ENCODE measurements at regions not wholly inside any gene's neighbourhood (a gene's known extent, or its start where the extent isn't known, plus 50 kb on each side); places are given as distances from the start of the nearest gene placed in this dataset.
"Not testable (repeated sequence)": the region's sequence is repeated elsewhere in the genome, so short reads cannot be mapped to it uniquely, and the experiment has no call there.

DNA sequence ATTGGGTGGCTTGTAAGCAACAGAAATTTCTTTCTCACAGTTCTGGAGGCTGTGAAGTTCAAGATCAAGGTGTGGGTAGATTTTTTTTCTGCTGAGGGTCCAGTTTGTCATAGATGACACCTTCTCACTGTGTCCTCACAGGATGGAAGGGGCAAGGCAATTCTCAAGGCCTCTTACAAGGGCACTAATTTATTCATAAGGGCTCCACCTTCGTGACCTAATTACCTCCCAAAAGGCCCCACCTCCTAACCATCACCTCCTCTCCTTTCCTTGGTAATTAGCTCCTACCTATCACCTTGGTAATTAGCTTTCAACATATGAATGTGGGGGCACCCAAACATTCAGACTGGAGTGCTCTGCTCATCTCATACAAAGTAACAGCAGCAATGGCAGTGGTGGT is 92.3 kb upstream of the CD44 start:
- DNase-seq (ENCODE audit: low spot score), result no peak

GRCh38 chr11:35047179-35047578 is 91.8 kb upstream of the CD44 start:
- no peak for DNase-seq (ENCODE audit: low spot score)

DNA sequence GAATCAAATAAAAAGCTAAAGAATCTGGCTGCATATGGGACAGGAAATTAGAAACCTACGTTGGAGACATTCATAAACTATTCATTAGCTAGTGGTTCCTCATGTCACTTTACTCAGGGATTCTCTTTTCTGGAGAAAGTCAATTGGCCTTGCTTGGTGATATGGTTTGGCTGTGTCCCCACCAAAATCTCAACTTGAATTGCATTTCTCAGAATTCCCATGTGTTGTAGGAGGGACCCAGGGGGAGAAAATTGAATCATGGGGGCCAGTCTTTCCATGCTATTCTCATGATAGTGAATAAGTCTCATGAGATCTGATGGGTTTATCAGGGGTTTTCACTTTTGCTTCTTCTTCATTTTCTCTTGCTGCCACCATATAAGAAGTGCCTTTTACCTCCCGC is 91.2 kb upstream of the CD44 start:
- no peak for DNase-seq (ENCODE audit: low spot score)

DNA sequence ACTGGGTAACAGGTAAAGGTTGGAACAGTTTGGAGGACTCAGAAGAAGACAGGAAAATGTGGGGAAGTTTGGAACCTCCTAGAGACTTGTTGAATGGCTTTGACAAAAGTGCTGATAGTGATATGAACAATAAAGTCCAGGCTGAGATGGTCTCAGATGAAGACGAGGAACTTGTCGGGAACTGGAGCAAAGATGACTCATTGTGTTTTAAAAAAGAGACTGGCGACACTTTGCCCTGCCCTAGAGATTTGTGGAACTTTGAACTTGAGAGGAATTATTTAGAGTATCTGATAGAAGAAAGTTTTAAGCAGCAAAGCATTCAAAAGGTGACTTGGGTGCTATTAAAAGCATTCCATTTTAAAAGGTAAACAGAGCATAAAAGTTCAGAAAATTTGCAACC is 90.6 kb upstream of the CD44 start:
- not testable (repeated sequence) for DNase-seq (ENCODE audit: low spot score)

DNA sequence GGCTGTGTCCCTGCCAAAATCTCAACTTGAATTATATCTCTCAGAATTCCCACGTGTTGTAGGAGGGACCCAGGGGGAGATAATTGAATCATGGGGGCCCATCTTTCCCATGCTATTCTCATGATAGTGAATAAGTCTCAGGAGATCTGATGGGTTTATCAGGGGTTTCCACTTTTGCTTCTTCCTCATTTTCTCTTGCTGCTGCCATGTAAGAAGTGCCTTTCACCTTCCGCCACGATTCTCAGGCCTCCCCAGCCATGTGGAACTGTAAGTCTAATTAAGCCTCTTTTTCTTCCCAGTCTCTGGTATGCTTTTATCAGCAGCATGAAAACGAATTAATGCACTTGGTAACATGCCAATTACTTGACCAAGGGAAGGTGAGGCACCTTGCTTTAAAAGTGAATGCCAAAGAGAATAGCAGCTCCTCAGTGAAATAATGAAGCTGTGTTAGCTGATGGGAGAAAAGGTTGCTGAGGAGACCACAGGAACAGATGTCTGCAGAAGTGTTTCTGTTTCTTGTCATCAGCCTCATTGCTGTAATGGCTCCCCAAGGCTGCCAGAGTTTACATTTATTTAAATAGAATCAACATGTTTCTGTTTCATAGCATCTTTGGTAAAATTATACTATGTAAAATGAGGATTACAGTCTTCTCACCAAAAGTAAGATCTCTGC is 89.0 kb upstream of the CD44 start:
- no peak for DNase-seq (ENCODE audit: low spot score)

DNA sequence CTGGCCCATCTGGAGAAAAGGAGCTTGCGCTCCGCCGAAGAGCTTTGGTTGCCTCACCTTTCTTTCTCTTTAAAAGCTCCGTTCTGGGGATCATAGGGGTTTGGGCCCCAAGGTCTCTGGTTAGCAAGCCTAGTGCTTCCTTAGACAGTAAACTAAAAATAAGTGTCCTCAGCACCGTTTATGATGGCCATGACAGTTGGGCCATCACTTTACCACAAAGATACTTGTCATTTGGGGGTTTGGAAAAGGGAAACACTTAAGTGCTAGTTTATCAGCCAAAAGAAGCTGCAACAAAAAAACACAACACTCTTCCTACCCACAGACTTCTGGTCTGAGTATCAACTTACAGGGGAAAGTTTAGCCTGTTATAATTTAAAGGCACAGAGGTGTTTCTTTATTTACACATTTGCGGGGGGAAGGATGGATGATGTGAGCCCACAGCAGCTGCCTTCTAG is 88.4 kb upstream of the CD44 start:
- no peak for DNase-seq (ENCODE audit: low spot score)

- no peak for DNase-seq (ENCODE audit: low spot score)
Observed at GRCh38 chr11:35056391-35057093, 82.4 kb upstream of the CD44 start.

- no peak for DNase-seq (ENCODE audit: low spot score)
Observed at GRCh38 chr11:35057926-35058668, 80.9 kb upstream of the CD44 start.

DNA sequence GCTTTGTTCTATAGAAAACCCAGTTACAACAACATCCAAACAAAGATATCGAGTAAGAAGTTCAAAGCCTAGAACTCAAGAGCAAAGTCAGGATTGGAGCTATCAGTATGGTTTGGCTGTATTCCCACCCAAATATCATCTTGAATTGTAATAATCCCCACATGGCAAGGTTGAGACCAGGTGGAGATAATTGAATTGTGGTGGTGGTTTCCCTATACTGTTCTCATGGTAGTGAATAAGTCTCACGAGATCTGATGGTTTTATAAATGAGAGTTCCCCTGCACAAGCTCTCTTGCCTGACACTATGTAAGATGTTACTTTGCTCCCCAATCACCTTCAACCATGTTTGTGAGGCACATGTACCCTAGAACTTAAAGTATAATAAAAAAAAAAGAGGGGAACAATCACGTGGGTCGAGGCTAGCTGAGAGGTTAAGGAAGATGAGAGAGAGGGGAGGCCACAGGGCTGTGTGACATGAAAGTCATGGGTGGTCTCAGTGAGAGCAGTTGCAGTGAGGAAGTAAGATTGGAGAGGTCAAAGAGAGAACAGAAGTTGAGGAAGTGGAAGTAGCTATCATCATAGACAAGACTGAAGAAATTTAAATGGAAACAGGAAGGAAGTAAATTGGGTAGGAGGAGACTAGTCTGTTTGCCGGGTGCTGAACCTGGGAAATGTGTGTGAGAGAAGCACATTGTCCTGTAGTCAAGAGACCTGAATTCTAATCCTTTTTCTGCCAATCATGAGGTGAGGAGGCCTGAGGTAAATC is 80.1 kb upstream of the CD44 start:
- DNase-seq (ENCODE audit: low spot score), result no peak

DNA sequence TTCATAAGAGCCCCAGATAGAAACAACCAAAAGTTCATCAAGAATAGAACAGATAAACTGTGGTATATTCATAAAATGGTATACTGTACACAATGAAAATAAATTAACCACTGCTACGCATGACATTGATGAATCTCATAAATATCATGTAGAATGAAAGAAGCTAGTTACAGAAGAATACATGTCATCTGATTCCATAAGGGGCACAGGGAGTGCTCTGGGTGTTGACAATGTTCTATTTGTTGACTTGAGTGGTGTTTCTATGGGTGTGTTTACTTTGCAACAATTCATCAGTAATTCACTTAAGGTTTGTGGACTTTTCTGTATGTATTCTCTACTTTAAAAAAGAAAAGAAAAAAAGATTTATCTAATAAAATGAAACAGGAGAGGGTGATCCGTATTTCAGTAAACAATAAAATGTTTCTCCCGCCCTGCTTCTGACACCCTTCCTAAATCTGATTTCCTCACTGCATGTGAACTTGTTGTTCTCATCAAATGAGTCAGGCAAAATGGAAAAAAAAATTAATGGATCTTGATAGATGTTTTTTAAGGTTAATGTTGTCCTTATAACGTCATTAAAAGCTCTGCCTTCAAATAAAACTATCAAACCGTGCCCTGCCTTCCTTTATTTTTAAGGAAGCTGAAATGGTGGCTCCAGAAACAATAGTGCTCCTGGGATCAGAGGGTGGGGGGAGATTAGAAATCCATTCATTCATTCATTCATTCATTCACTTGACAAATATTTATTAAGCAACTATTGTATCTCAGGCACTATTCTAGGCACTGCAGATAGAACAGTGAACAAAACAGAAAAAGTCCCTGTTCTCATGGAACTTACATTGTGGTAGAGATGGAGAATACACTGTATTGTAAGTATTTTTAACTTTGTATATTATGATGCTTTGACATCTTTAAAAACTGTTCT is 77.2 kb upstream of the CD44 start:
- DNase-seq (ENCODE audit: low spot score), result no peak

- DNase-seq (ENCODE audit: low spot score), result no peak
Observed at GRCh38 chr11:35063488-35063931, 75.5 kb upstream of the CD44 start.

DNA sequence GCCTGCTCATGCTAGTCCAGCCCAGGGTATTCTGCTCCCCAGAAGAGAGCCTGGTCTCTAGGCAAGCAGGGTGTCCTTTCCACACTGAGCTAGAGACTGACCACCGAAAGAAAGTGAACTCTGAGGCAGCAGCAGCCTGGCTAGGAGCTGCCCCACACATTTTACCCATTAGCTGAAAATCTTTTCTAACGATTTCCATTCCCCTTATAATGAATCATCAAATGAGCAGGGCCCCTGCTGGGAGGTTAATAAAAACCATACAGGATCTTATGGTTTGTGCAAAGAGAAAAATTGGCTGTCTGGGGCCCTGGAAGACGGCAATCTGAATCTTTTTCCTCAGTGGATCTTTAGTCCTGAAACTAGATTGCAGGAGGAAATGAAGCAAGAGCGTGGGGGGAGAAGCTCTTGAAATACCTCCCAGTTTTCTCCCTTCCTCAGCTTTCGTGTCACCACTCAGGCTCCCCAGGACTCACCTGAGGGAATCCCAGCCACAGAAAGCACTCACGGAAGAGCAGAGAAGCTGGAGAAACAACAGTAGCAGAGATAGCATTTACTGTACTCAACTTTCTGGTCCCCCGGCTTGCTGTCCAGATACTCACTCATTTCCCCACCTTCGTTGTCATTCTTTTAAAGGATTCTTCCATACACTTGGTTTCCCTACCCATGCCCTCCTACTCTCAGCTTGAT is 74.7 kb upstream of the CD44 start:
- no peak for DNase-seq (ENCODE audit: low spot score)

DNA sequence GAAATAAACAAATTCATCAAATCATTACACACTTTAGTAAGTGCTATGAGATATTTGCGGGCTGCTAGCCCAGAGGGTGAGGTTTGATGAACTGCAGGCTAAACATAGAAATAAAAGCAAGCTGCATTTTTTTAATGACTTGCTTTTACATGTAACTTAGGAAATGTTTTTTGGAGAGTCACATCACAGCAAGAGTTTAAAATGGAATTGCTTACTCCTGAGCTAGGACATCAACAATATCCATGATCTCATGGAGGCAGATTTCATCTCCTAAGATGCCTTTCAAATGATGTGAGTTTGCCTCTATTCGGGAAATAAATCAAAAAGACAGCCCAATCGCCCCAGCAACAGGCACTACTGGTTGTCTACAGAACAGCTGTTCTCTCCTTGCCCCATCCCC is 73.4 kb upstream of the CD44 start:
- no peak for DNase-seq (ENCODE audit: low spot score)

DNA sequence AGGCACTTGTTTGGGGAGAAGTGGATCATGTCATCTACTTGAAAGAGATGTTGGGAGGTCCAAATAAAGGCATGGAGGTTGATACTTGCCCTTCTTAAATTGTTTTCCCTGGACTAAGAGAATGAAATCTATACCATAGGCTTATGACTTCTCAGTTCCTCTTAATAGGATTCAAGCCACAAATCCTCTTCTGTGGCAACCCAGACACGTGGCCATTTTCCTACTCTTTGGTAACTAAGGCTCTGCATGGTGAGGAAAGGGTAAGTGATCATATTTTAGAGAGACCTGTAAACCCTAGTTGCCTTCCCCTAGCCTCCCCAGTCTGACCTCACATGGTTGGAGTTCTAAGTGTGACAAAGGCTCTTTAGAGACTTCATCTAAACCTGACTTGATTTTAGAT is 72.9 kb upstream of the CD44 start:
- no peak for DNase-seq (ENCODE audit: low spot score)

- no peak for DNase-seq (ENCODE audit: low spot score)
Observed at GRCh38 chr11:35066783-35067423, 72.1 kb upstream of the CD44 start.

GRCh38 chr11:35071722-35072121 is 67.2 kb upstream of the CD44 start:
- no peak for DNase-seq (ENCODE audit: low spot score)

DNA sequence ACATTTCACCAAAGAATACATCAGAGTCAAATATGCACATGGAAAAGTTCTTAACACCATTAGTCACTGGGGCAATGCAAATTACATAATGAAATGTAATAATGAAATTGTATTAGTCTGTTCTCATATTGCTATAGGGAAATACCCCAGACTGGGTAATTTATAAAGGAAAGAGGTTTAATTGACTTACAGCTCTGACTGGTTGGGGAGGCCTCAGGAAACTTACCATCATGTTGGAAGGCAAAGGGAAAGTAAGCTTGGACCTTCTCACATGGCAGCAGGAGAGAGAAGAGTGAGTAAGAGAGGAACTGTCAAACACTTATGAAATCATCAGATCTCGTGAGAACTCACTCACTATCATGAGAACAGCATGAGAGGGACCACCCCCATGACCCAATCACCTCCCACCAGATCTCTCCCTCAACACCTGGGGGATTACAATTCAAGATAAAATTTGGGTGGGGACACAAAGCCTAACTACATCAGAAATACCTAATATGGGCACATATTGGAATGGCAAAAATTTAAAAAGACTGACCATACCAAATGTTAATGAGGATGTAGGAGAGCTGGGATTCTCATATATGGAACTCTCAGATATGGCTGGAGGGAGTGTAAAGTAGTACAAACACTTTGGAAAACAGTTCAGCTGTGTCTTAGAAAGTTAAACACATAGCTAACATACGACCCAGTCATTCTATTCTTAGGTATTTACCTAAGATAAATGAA is 65.1 kb upstream of the CD44 start:
- DNase-seq (ENCODE audit: low spot score), result no peak

DNA sequence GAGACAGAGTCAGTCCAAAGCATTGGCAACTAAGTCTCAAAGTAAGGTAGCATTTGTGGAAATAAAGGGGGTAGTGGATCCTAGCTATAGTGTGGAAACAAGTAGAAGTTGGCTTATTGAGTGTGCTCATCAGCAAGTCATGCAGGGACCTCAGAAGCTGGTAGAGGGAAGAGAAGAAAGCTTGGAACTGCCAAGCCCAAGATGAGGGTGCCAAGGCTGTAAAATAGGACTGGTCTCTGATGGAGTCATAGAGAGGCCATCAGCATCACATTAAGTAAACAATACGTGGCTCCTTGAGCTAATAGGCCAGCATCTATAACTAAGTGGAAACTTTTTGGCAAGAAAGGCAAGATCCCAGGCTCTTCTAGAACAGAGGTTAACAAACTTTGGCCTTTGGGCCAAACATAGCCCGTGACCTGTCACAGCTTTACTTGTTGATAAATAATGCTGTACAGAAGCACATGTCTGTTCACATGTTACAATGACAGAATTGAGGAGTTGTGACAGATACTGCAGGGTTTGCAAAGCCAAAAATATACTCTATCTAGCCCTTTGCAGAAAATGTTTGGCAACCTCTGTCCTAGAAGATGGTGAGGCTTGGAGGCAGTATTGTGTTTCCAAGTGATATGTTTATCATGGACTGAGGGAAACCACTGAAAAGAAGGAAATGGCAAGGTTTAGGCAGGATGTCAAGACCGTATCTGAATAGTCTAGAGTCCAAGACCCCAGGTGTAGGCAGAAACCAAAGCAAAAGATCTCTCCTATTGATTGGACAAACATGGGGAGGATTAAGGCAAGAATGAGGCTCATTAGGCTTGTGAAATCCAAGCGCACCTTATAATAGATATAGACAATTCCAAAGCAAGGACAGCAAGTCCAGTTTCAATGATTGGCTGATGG is 62.5 kb upstream of the CD44 start:
- DNase-seq (ENCODE audit: low spot score), result no peak

Measured in H4 (cell line).